HepG2 (cell line): ENCODE measurements at regions not wholly inside any gene's neighbourhood (a gene's known extent, or its start where the extent isn't known, plus 50 kb on each side); places are given as distances from the start of the nearest gene placed in this dataset.

Experiments
- KDM1A ChIP-seq: IDR thresholded peaks from 2 replicates; pipeline ENCODE4 v1.6.1; 2016; ENCODE audit warnings: missing compliant biosample characterization
- MEIS1 ChIP-seq: sonication (generic); formaldehyde crosslinking; IDR thresholded peaks from 2 replicates; pipeline ENCODE4 v1.9.0; 2021; ENCODE audit warnings: mild to moderate bottlenecking, missing genetic modification reagents, moderate library complexity, borderline replicate concordance
- NFRKB ChIP-seq: fragments of 450-650 bp; IDR thresholded peaks from 2 replicates; pipeline ENCODE4 v1.6.1; 2017
- NFYB ChIP-seq: sonication (generic); formaldehyde crosslinking; IDR thresholded peaks from 2 replicates; pipeline ENCODE4 v1.4.0; 2020; ENCODE audit warnings: missing genetic modification reagents
- NR2F6 ChIP-seq, 2 experiments: IDR thresholded peaks; 2 replicates each; pipeline ENCODE4 v1.6.1; 2016; ENCODE audit warnings: antibody characterized with exemption in 1 of 2, mild to moderate bottlenecking in 1 of 2
- NR3C1 ChIP-seq: sonication (generic); formaldehyde crosslinking; IDR thresholded peaks from 2 replicates; pipeline ENCODE4 v1.4.0; 2020; ENCODE audit warnings: missing genetic modification reagents
- ZNF296 ChIP-seq: sonication (generic); formaldehyde crosslinking; conservative IDR thresholded peaks from 2 replicates; pipeline ENCODE4 v1.5.0; 2020; ENCODE audit warnings: mild to moderate bottlenecking, missing genetic modification reagents
- TF ChIP-seq, protein P1 (sequence below): sonication (generic); formaldehyde crosslinking; IDR thresholded peaks from 2 replicates; pipeline ENCODE4 v1.5.0; 2020; ENCODE audit warnings: mild to moderate bottlenecking, missing genetic modification reagents, moderate library complexity
- TF ChIP-seq, protein P2 (sequence below): sonication (generic); formaldehyde crosslinking; IDR thresholded peaks from 2 replicates; pipeline ENCODE4 v1.4.0; 2020; ENCODE audit warnings: missing genetic modification reagents

DNA sequence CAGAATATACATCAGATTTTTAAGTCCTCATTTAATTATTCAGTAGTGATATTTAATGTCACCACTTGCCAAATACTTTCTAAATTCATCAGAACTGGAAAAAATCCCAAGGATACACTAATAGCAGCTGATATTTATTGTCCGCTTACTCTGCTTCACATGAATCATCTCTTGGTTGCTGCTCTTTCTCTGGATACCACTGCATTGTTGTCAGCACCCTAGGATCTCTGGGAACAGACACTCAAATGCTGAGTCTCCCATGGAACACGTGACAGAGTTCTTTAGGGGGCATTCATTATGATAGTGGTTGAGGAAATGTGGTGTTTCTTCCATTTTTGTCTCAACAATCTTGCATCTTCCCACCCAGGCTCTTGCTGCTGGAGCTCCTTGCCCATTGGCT lies 318.0 kb downstream of the RFPL4B start:
- TF ChIP-seq NR3C1 = no peak
- TF ChIP-seq KDM1A (CRISPR knock-in tag) = no peak
- no peak for TF ChIP-seq NR2F6 (IDR thresholded peaks at IDR 0.05)
- TF ChIP-seq NR2F6 (CRISPR knock-in tag; IDR thresholded peaks at IDR 0.05) = no peak
- TF ChIP-seq NFYB (CRISPR knock-in tag) = no peak
- no peak for TF ChIP-seq MEIS1
- TF ChIP-seq, protein P1, sequence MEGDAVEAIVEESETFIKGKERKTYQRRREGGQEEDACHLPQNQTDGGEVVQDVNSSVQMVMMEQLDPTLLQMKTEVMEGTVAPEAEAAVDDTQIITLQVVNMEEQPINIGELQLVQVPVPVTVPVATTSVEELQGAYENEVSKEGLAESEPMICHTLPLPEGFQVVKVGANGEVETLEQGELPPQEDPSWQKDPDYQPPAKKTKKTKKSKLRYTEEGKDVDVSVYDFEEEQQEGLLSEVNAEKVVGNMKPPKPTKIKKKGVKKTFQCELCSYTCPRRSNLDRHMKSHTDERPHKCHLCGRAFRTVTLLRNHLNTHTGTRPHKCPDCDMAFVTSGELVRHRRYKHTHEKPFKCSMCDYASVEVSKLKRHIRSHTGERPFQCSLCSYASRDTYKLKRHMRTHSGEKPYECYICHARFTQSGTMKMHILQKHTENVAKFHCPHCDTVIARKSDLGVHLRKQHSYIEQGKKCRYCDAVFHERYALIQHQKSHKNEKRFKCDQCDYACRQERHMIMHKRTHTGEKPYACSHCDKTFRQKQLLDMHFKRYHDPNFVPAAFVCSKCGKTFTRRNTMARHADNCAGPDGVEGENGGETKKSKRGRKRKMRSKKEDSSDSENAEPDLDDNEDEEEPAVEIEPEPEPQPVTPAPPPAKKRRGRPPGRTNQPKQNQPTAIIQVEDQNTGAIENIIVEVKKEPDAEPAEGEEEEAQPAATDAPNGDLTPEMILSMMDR (CRISPR knock-in tag) = no peak
- TF ChIP-seq, protein P2, sequence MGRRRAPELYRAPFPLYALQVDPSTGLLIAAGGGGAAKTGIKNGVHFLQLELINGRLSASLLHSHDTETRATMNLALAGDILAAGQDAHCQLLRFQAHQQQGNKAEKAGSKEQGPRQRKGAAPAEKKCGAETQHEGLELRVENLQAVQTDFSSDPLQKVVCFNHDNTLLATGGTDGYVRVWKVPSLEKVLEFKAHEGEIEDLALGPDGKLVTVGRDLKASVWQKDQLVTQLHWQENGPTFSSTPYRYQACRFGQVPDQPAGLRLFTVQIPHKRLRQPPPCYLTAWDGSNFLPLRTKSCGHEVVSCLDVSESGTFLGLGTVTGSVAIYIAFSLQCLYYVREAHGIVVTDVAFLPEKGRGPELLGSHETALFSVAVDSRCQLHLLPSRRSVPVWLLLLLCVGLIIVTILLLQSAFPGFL (CRISPR knock-in tag) = no peak
- no peak for TF ChIP-seq NFRKB
- no peak for TF ChIP-seq ZNF296 (CRISPR knock-in tag)
